ENCODE measurements at regions not wholly inside any gene's neighbourhood (a gene's known extent, or its start where the extent isn't known, plus 50 kb on each side); places are given as distances from the start of the nearest gene placed in this dataset.

DNA sequence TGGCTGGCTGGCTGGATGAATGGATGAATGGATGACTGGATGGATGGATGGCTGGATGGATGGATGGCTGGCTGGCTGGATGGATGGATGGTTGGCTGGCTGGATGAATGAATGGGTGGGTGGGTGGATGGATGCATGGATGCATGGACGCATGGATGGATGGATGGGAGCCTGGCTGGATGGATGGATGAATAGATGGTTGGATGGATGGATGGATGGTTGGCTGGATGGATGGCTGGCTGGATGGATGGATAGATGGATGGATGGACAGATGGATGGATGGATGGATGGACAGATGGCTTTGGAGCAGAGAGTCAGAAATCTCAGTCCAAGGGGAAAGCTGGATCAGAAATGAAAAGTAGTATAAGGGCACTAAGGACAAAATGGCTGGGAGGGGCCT, 106.4 kb upstream of the SERP2 start (continued):
- TF ChIP-seq, protein P1, sequence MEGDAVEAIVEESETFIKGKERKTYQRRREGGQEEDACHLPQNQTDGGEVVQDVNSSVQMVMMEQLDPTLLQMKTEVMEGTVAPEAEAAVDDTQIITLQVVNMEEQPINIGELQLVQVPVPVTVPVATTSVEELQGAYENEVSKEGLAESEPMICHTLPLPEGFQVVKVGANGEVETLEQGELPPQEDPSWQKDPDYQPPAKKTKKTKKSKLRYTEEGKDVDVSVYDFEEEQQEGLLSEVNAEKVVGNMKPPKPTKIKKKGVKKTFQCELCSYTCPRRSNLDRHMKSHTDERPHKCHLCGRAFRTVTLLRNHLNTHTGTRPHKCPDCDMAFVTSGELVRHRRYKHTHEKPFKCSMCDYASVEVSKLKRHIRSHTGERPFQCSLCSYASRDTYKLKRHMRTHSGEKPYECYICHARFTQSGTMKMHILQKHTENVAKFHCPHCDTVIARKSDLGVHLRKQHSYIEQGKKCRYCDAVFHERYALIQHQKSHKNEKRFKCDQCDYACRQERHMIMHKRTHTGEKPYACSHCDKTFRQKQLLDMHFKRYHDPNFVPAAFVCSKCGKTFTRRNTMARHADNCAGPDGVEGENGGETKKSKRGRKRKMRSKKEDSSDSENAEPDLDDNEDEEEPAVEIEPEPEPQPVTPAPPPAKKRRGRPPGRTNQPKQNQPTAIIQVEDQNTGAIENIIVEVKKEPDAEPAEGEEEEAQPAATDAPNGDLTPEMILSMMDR (IDR thresholded peaks at IDR 0.05 in 2 of 3, conservative IDR thresholded peaks at IDR 0.05 in 1 of 3; ENCODE audit: control insufficient read depth in 2 of 3, extremely low read depth in 1 of 3, insufficient read depth in 1 of 3, low read depth in 3 of 3, low read length in 3 of 3): no peak
- no peak for TF ChIP-seq SPI1 (IDR thresholded peaks at IDR 0.05; ENCODE audit: borderline replicate concordance, insufficient read depth, low read depth, low read length)
- TF ChIP-seq, protein P2, sequence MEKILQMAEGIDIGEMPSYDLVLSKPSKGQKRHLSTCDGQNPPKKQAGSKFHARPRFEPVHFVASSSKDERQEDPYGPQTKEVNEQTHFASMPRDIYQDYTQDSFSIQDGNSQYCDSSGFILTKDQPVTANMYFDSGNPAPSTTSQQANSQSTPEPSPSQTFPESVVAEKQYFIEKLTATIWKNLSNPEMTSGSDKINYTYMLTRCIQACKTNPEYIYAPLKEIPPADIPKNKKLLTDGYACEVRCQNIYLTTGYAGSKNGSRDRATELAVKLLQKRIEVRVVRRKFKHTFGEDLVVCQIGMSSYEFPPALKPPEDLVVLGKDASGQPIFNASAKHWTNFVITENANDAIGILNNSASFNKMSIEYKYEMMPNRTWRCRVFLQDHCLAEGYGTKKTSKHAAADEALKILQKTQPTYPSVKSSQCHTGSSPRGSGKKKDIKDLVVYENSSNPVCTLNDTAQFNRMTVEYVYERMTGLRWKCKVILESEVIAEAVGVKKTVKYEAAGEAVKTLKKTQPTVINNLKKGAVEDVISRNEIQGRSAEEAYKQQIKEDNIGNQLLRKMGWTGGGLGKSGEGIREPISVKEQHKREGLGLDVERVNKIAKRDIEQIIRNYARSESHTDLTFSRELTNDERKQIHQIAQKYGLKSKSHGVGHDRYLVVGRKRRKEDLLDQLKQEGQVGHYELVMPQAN (conservative IDR thresholded peaks at IDR 0.05): no peak
- TF ChIP-seq, protein P3, sequence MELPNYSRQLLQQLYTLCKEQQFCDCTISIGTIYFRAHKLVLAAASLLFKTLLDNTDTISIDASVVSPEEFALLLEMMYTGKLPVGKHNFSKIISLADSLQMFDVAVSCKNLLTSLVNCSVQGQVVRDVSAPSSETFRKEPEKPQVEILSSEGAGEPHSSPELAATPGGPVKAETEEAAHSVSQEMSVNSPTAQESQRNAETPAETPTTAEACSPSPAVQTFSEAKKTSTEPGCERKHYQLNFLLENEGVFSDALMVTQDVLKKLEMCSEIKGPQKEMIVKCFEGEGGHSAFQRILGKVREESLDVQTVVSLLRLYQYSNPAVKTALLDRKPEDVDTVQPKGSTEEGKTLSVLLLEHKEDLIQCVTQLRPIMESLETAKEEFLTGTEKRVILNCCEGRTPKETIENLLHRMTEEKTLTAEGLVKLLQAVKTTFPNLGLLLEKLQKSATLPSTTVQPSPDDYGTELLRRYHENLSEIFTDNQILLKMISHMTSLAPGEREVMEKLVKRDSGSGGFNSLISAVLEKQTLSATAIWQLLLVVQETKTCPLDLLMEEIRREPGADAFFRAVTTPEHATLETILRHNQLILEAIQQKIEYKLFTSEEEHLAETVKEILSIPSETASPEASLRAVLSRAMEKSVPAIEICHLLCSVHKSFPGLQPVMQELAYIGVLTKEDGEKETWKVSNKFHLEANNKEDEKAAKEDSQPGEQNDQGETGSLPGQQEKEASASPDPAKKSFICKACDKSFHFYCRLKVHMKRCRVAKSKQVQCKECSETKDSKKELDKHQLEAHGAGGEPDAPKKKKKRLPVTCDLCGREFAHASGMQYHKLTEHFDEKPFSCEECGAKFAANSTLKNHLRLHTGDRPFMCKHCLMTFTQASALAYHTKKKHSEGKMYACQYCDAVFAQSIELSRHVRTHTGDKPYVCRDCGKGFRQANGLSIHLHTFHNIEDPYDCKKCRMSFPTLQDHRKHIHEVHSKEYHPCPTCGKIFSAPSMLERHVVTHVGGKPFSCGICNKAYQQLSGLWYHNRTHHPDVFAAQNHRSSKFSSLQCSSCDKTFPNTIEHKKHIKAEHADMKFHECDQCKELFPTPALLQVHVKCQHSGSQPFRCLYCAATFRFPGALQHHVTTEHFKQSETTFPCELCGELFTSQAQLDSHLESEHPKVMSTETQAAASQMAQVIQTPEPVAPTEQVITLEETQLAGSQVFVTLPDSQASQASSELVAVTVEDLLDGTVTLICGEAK (IDR thresholded peaks at IDR 0.05; ENCODE audit: borderline replicate concordance): no peak
- TF ChIP-seq IKZF1 (conservative IDR thresholded peaks at IDR 0.05): no peak
- TF ChIP-seq BRCA1 (IDR thresholded peaks at IDR 0.05; ENCODE audit: low read depth, low read length): no peak

All from GM12878 (cell line).